ENCODE measurements at regions not wholly inside any gene's neighbourhood (a gene's known extent, or its start where the extent isn't known, plus 50 kb on each side); places are given as distances from the start of the nearest gene placed in this dataset.

GRCh38 chr9:118984607-118985006 lies 384.6 kb downstream of the BRINP1 start:
- no peak for DNase-seq

- no peak for DNase-seq
These were observed 383.4 kb downstream of the BRINP1 start for GRCh38 chr9:118985851-118986250.

- no peak for DNase-seq
These were observed 382.1 kb downstream of the BRINP1 start for GRCh38 chr9:118987167-118987566.

- no peak for DNase-seq
These were observed 378.3 kb downstream of the BRINP1 start for GRCh38 chr9:118990949-118991348.

GRCh38 chr9:118991366-118992285 lies 377.6 kb downstream of the BRINP1 start:
- no peak for DNase-seq

GRCh38 chr9:118992813-118993794 lies 376.1 kb downstream of the BRINP1 start:
- no peak for DNase-seq

- no peak for DNase-seq
These were observed 375.3 kb downstream of the BRINP1 start for GRCh38 chr9:118993965-118994364.

GRCh38 chr9:119002491-119002890 lies 366.7 kb downstream of the BRINP1 start:
- DNase-seq, result no peak

- DNase-seq, result no peak
These were observed 366.0 kb downstream of the BRINP1 start for GRCh38 chr9:119003201-119003611.

- no peak for DNase-seq
These were observed 365.2 kb downstream of the BRINP1 start for GRCh38 chr9:119003882-119004617.

- no peak for DNase-seq
These were observed 364.6 kb downstream of the BRINP1 start for GRCh38 chr9:119004618-119004990.

- DNase-seq, result no peak
These were observed 364.1 kb downstream of the BRINP1 start for GRCh38 chr9:119005162-119005561.

GRCh38 chr9:119009249-119009648 lies 360.0 kb downstream of the BRINP1 start:
- no peak for DNase-seq

- DNase-seq, result no peak
These were observed 349.0 kb downstream of the BRINP1 start for GRCh38 chr9:119020284-119020683.

- DNase-seq, result no peak
These were observed 348.4 kb downstream of the BRINP1 start for GRCh38 chr9:119020730-119021333.

- DNase-seq, result no peak
These were observed 343.1 kb downstream of the BRINP1 start for GRCh38 chr9:119026120-119026519.

GRCh38 chr9:119027901-119028699 lies 341.1 kb downstream of the BRINP1 start:
- DNase-seq, result no peak

GRCh38 chr9:119029886-119030285 lies 339.3 kb downstream of the BRINP1 start:
- no peak for DNase-seq

- DNase-seq, result no peak
These were observed 335.6 kb downstream of the BRINP1 start for GRCh38 chr9:119033596-119033995.

- DNase-seq, result no peak
These were observed 332.3 kb downstream of the BRINP1 start for GRCh38 chr9:119036969-119037368.

GRCh38 chr9:119043996-119044395 lies 325.2 kb downstream of the BRINP1 start:
- DNase-seq, result no peak

- DNase-seq, result no peak
These were observed 324.4 kb downstream of the BRINP1 start for GRCh38 chr9:119044806-119045205.
